ENCODE measurements at regions not wholly inside any gene's neighbourhood (a gene's known extent, or its start where the extent isn't known, plus 50 kb on each side); places are given as distances from the start of the nearest gene placed in this dataset.

DNA sequence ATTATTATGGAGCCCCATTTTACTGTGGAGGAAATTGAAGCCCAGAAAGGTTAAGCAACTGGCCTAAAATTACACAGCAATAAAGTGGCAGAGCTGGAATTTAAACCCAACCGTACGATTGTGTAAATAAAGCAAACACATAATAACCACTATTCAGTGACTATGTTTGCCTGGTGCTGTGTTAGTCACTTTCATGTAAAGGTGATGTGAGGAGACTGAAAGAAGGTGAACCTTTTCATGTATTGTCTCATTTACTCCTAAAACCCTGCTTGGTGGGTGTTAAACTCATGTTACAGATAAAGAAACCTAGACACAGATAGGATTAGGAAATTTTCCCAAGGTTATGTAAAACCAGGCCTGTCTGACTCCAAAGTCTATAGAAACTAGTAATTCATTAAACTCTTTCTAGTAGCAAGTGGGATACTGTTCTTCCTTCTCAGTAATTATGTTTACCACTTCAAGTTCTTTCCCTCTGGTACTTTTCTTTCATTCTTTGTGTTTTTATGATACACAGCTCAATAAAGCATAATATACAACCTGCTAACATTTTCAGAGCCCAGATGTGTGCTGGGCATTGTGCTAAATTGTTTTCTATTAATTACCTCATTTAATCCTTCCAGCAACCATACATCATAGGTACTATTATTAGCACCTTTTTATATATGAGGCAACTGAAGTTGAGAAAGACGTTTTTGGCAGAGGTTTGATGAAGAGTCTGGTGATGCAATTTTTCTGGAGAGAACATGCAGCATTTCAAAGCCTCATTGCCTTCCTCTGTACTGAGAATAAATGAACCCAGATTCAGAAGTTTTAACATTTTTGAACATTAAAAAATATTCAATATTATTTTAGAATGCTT is 202.7 kb downstream of the SPRY1 start:
- TF ChIP-seq EZH2phosphoT487 (IDR thresholded peaks at IDR 0.05; ENCODE audit: borderline replicate concordance, low read length), result no peak
- TF ChIP-seq, protein P1, sequence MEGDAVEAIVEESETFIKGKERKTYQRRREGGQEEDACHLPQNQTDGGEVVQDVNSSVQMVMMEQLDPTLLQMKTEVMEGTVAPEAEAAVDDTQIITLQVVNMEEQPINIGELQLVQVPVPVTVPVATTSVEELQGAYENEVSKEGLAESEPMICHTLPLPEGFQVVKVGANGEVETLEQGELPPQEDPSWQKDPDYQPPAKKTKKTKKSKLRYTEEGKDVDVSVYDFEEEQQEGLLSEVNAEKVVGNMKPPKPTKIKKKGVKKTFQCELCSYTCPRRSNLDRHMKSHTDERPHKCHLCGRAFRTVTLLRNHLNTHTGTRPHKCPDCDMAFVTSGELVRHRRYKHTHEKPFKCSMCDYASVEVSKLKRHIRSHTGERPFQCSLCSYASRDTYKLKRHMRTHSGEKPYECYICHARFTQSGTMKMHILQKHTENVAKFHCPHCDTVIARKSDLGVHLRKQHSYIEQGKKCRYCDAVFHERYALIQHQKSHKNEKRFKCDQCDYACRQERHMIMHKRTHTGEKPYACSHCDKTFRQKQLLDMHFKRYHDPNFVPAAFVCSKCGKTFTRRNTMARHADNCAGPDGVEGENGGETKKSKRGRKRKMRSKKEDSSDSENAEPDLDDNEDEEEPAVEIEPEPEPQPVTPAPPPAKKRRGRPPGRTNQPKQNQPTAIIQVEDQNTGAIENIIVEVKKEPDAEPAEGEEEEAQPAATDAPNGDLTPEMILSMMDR (IDR thresholded peaks at IDR 0.05; ENCODE audit: low read depth, low read length, poor library complexity, severe bottlenecking), result no peak
- Histone ChIP-seq H3K27ac (ENCODE audit: low read depth, low read length) (no peak overlapping the region), H3K4me2 (ENCODE audit: low read length) (no peak overlapping the region)

DNA sequence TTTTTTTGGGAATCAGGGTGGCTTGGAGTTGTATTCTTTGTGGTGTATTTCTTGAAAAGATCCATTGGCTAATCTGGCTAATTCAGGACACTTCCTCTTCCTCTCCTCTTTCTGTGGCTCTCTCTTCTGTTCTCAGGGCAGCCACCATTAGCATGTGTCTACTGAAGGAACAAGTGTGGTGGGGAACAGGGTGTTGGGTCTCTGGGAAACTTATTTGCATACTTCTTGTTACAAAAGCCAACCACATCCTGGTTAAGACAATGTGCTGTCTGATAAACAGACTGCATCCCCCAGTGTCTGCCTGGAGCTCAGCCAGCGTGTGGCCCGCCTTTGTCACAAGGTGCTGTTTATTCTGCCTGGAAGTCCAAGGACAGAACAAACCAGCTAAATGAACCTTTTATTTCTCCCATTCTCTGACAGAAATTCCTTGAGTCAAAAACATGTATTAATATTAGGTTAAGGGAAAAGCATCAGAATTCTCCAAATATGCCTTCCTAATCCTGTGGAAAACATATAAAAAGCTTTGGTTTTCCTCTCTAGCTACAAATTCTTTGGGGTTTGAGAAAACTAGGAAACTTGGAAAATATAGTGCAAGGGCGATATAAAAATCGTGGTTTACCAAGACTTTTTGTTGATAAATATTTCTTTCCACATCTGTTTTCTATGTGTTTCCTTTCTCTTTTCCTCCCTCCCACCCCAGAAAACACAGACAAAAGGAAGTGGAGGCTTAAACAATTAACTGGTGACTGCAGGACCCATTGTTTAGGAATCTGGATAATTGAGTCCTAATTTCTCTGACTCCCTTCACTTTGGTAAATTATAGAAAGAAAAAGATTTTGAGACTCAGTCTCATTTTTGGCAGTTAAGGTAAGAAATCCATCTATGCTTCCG is 203.6 kb downstream of the SPRY1 start:
- no peak for TF ChIP-seq EZH2phosphoT487 (IDR thresholded peaks at IDR 0.05; ENCODE audit: borderline replicate concordance, low read length)
- TF ChIP-seq, protein P1 (IDR thresholded peaks at IDR 0.05; ENCODE audit: low read depth, low read length, poor library complexity, severe bottlenecking), result no peak

More for the DNA sequence above, 202.7 kb downstream of the SPRY1 start:
- peaks cover 11% of the 10 kb centered on the region; the same call in 1 of the 2 replicates for H3K27me3 ChIP-seq (ENCODE audit: control insufficient read depth, low read length)
- H4K20me1 ChIP-seq (ENCODE audit: control insufficient read depth, insufficient read depth, low read depth, low read length), result no peaks in the 10 kb centered on the region
- no peaks in the 10 kb centered on the region for H3K9me2 ChIP-seq (replicated peaks; ENCODE audit: control insufficient read depth, low read length)
- no peaks in the 10 kb centered on the region for H3F3A ChIP-seq (ENCODE audit: control insufficient read depth, insufficient read depth)
- H3K4me3 ChIP-seq (ENCODE audit: low read length), result no peak overlapping the region
- no peaks in the 10 kb centered on the region for H3K79me2 ChIP-seq (ENCODE audit: control insufficient read depth, low read length)
- no peaks in the 10 kb centered on the region for H3K9me3 ChIP-seq (ENCODE audit: control insufficient read depth, insufficient read depth, low read length)
- peaks cover 24% of the 10 kb centered on the region for H3K4me1 ChIP-seq (ENCODE audit: control insufficient read depth, low read length)
- H3K36me3 ChIP-seq (ENCODE audit: control insufficient read depth, low read length), result no peaks in the 10 kb centered on the region

DNA sequence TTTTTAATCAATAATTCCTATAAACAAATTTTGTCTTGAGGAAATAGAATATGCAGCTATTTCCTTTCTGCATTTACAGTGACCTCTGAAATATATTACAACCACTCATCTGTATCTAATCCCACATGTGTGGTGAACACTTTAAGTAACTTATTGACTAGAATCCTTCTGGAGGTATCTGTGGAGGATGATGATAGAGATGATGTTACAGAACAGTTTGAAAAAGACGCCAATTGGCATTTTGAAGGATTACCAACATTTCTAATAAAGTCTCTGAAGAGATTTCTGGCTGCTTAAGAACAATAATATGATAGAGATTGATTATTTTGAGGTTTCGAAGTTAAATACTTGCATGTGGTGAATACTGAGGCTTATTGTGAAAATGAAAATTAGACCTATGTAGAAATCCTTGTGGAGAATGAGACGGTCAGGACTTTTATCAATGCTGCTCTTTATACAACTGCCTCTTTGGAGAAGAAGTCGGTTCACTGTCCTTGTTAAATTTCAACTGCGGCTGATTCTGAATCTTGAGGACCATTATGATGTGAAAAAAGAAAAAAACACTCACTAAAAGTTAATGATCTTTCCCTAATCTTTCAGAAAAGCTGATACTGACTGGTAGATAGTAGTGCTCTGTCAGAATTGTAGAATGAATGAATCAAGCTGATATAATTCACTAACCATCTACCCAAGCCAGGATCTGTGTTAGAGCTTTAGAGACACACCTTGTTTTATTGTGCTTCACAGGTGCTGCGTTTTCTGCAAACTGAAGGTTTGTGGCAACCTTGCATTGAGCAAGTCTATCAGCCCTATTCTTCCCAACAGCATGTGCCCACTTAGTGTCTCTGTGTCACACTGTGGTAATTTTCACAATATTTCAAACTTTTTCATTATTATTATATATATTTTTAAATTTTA is 204.7 kb downstream of the SPRY1 start:
- TF ChIP-seq EZH2phosphoT487 (IDR thresholded peaks at IDR 0.05; ENCODE audit: borderline replicate concordance, low read length), result no peak
- TF ChIP-seq, protein P1 (IDR thresholded peaks at IDR 0.05; ENCODE audit: low read depth, low read length, poor library complexity, severe bottlenecking), result no peak
- no peak overlapping the region for H3K27ac ChIP-seq (ENCODE audit: low read depth, low read length)

More for the DNA sequence above, 203.6 kb downstream of the SPRY1 start:
- Histone ChIP-seq H3F3A (ENCODE audit: control insufficient read depth, insufficient read depth) (no peaks in the 10 kb centered on the region), H4K20me1 (ENCODE audit: control insufficient read depth, insufficient read depth, low read depth, low read length) (no peaks in the 10 kb centered on the region), H3K79me2 (ENCODE audit: control insufficient read depth, low read length) (no peaks in the 10 kb centered on the region), H3K9me3 (ENCODE audit: control insufficient read depth, insufficient read depth, low read length) (no peaks in the 10 kb centered on the region), H3K27ac (ENCODE audit: low read depth, low read length) (no peak overlapping the region), H3K4me2 (ENCODE audit: low read length) (peak overlapping the region; percentile 56), H3K9me2 (replicated peaks; ENCODE audit: control insufficient read depth, low read length) (no peaks in the 10 kb centered on the region), H3K36me3 (ENCODE audit: control insufficient read depth, low read length) (no peaks in the 10 kb centered on the region), H3K4me1 (ENCODE audit: control insufficient read depth, low read length) (peaks cover 24% of the 10 kb centered on the region), H3K4me3 (ENCODE audit: low read length) (peak overlapping the region; percentile 4; the same call in 1 of the 2 replicates), H3K27me3 (ENCODE audit: control insufficient read depth, low read length) (peaks cover 11% of the 10 kb centered on the region; the same call in 1 of the 2 replicates)

More for the DNA sequence above, 204.7 kb downstream of the SPRY1 start:
- Histone ChIP-seq H3K4me3 (ENCODE audit: low read length) (no peak overlapping the region), H4K20me1 (ENCODE audit: control insufficient read depth, insufficient read depth, low read depth, low read length) (no peaks in the 10 kb centered on the region), H3K79me2 (ENCODE audit: control insufficient read depth, low read length) (no peaks in the 10 kb centered on the region), H3K4me1 (ENCODE audit: control insufficient read depth, low read length) (peaks cover 31% of the 10 kb centered on the region), H3K4me2 (ENCODE audit: low read length) (no peak overlapping the region; the same call in 1 of the 2 replicates), H3K9me3 (ENCODE audit: control insufficient read depth, insufficient read depth, low read length) (no peaks in the 10 kb centered on the region), H3K9me2 (replicated peaks; ENCODE audit: control insufficient read depth, low read length) (no peaks in the 10 kb centered on the region), H3K27me3 (ENCODE audit: control insufficient read depth, low read length) (peaks cover 11% of the 10 kb centered on the region; the same call in 1 of the 2 replicates), H3F3A (ENCODE audit: control insufficient read depth, insufficient read depth) (no peaks in the 10 kb centered on the region), H3K36me3 (ENCODE audit: control insufficient read depth, low read length) (no peaks in the 10 kb centered on the region)

All from DOHH2 (cell line).